Uterus (tissue), 3 donors: ENCODE measurements at regions not wholly inside any gene's neighbourhood (a gene's known extent, or its start where the extent isn't known, plus 50 kb on each side); places are given as distances from the start of the nearest gene placed in this dataset.

ENCODE experiments used
- DNase-seq, 2 donors: peaks; one replicate each; pipeline ENCODE4 v3.0.0-alpha.2; 2019 to 2020
- H3K27ac ChIP-seq, 2 donors: fragments of 200-600 bp; sonication (generic); 1 replicate in 1 of 2; 2 replicates in 1 of 2; pipeline ENCODE4 v1.5.1; 2016 to 2018
- H3K27me3 ChIP-seq, 2 donors: fragments of 200-600 bp; sonication (generic); one replicate each; pipeline ENCODE4 v1.5.1; 2018 to 2019; ENCODE audit warnings: control low read depth in 1 of 2
- H3K36me3 ChIP-seq, 2 donors: fragments of 200-600 bp; sonication (generic); one replicate each; pipeline ENCODE4 v1.5.1; 2019; ENCODE audit warnings: control low read depth in 1 of 2
- H3K4me1 ChIP-seq, 2 donors: fragments of 200-600 bp; sonication (generic); one replicate each; pipeline ENCODE4 v1.5.1; 2018 to 2019; ENCODE audit warnings: control low read depth in 1 of 2
- H3K4me3 ChIP-seq, 2 donors: fragments of 200-600 bp; sonication (generic); 1 replicate in 1 of 2; 2 replicates in 1 of 2; pipeline ENCODE4 v1.5.1; 2018 to 2019; ENCODE audit warnings: mild to moderate bottlenecking in 1 of 2
- H3K9me3 ChIP-seq, 2 donors: fragments of 200-600 bp; sonication (generic); one replicate each; pipeline ENCODE4 v1.5.1; 2019; ENCODE audit warnings: control low read depth in 1 of 2
- POLR2A ChIP-seq, 2 donors: fragments of 450-650 bp; IDR thresholded peaks; one replicate each; pipeline ENCODE4 v1.6.1; 2016; ENCODE audit warnings: antibody characterized with exemption in 2 of 2, mild to moderate bottlenecking in 1 of 2, moderate library complexity in 1 of 2
- intact Hi-C: fragments of 100-400 bp; cut with DNase I; formaldehyde crosslinking; loops from one replicate; pipeline ENCODE4 v1.15.1; 2023; ENCODE audit warnings: low total_unique reads
- TF ChIP-seq, protein P1 (sequence below), 4 experiments: fragments of 200-600 bp in 2 of 4; fragments of 450-650 bp in 2 of 4; sonication (generic) in 2 of 4; IDR thresholded peaks; one replicate each; pipeline ENCODE4 v1.5.1; 2016 to 2019; ENCODE audit warnings: antibody characterized with exemption in 4 of 4, mild to moderate bottlenecking in 2 of 4, moderate library complexity in 1 of 4
- donor health status: DM: yes; HTN: yes; CAD: no.

DNA sequence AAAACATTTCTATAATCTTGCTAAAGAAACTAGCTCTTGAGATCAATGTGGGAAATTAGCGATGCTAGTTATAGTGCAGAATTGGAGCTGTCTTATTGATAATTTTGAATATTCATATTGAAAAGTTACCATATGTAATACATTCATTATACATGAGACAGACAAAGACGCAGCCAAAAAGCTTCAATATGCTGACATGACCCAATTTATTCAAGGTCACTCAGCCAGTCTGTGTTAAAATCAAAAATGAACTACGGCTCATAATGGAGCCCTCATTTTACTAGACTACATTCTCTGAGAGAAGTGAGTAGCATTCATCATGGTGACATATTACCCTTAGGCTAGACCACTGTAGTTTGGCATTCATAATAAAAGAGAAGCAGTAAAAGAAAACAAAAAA, 107.3 kb upstream of the GABRG2 start:
- no peak overlapping the region for H3K4me3 ChIP-seq

DNA sequence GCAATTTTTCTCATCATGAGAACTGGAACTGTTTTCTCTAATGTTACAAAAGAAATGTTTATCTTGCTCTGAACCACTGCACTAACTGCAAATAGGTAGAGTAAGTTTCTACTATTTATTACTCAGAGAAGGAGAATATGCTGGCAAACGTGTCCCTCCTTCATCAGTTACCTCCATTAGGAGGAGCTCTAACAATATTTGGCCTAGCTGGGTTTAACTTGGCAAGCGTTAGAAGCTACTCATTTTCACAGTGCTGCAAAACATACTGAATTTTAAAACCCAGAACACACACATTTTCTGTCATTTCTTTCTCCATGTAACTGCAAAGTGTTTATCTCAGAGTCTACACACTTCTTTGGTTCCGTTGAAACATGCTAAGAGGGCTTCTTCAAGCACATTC, 101.0 kb upstream of the GABRG2 start:
- intact Hi-C loops, result no loop called here
- no peaks in the 10 kb centered on the region for H3K36me3 ChIP-seq
- TF ChIP-seq POLR2A (IDR thresholded peaks at IDR 0.05), result no peak
- TF ChIP-seq, protein P1, sequence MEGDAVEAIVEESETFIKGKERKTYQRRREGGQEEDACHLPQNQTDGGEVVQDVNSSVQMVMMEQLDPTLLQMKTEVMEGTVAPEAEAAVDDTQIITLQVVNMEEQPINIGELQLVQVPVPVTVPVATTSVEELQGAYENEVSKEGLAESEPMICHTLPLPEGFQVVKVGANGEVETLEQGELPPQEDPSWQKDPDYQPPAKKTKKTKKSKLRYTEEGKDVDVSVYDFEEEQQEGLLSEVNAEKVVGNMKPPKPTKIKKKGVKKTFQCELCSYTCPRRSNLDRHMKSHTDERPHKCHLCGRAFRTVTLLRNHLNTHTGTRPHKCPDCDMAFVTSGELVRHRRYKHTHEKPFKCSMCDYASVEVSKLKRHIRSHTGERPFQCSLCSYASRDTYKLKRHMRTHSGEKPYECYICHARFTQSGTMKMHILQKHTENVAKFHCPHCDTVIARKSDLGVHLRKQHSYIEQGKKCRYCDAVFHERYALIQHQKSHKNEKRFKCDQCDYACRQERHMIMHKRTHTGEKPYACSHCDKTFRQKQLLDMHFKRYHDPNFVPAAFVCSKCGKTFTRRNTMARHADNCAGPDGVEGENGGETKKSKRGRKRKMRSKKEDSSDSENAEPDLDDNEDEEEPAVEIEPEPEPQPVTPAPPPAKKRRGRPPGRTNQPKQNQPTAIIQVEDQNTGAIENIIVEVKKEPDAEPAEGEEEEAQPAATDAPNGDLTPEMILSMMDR (IDR thresholded peaks at IDR 0.05), result peak in 2 of 4 experiments; percentile 5 to 11

More for the DNA sequence above, 107.3 kb upstream of the GABRG2 start:
- Histone ChIP-seq H3K36me3 (no peaks in the 10 kb centered on the region), H3K27ac (no peak overlapping the region), H3K9me3 (no peaks in the 10 kb centered on the region), H3K4me1 (no peaks in the 10 kb centered on the region), H3K27me3 (no peaks in the 10 kb centered on the region)
- TF ChIP-seq POLR2A (IDR thresholded peaks at IDR 0.05), result no peak
- TF ChIP-seq, protein P1 (IDR thresholded peaks at IDR 0.05), result no peak
- intact Hi-C loops, result no loop called here
- no peak for DNase-seq

GRCh38 chr5:161975350-161975749, 92.2 kb upstream of the GABRG2 start:
- Histone ChIP-seq H3K4me1 (no peaks in the 10 kb centered on the region), H3K27ac (no peak overlapping the region), H3K4me3 (no peak overlapping the region), H3K9me3 (no peaks in the 10 kb centered on the region), H3K36me3 (no peaks in the 10 kb centered on the region), H3K27me3 (no peaks in the 10 kb centered on the region)
- TF ChIP-seq, protein P1 (IDR thresholded peaks at IDR 0.05), result no peak
- no peak for TF ChIP-seq POLR2A (IDR thresholded peaks at IDR 0.05)
- DNase-seq, result no peak
- intact Hi-C loops, result no loop called here

More for the DNA sequence above, 101.0 kb upstream of the GABRG2 start:
- no peaks in the 10 kb centered on the region for H3K9me3 ChIP-seq
- no peaks in the 10 kb centered on the region for H3K27me3 ChIP-seq
- no peak overlapping the region for H3K27ac ChIP-seq
- no peak for DNase-seq
- H3K4me3 ChIP-seq, result no peak overlapping the region
- H3K4me1 ChIP-seq, result no peaks in the 10 kb centered on the region

DNA sequence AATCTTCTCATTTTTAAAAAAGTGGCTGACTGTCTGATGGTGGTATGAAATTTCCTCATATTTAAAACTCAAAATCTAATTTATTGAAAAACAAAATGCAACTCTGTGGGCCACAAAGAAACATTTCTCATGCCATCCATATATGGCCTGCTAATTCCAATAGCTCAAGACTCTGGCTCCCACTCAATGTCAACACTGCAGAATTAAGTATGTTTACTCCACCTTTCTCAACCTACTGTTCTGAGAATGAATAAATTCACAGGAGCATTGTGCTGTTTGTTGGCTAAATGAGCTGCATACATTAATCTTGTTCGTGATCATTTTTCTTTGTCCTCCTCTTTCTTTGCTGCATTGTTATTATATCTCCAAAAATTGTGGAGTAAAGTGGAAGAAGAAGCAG, 79.5 kb upstream of the GABRG2 start:
- intact Hi-C loops, result no loop called here
- Histone ChIP-seq H3K27ac (no peak overlapping the region), H3K9me3 (no peaks in the 10 kb centered on the region), H3K4me1 (no peaks in the 10 kb centered on the region), H3K27me3 (no peaks in the 10 kb centered on the region), H3K36me3 (no peaks in the 10 kb centered on the region), H3K4me3 (no peak overlapping the region)
- no peak for DNase-seq
- no peak for TF ChIP-seq POLR2A (IDR thresholded peaks at IDR 0.05)
- TF ChIP-seq, protein P1 (IDR thresholded peaks at IDR 0.05), result no peak
